EH (cell line): ENCODE measurements at regions not wholly inside any gene's neighbourhood (a gene's known extent, or its start where the extent isn't known, plus 50 kb on each side); places are given as distances from the start of the nearest gene placed in this dataset.

Experiments used
- DNase-seq: peaks from one replicate; pipeline ENCODE4 v3.0.0-alpha.2; 2015; ENCODE audit warnings: low read depth

DNA sequence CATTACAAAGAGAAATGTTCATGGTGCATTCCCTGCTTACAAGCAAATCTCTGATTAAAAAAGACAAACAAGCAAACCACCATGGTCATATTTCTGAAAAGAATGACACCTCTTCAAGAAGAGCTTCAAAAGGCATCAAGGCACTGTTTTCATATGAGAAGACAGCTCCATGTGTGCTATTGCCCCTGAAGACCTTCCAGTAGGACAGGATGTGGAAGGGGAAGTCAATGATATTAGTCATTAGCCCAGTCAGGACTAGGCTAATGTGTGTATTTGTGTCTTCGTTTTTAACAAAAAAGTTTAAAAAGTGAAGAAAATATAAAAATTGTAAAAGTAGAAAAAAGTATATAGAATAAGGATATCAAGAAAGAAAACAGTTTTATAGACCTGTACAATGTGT, 534.7 kb upstream of the ARGLU1 start:
- no peak for DNase-seq

DNA sequence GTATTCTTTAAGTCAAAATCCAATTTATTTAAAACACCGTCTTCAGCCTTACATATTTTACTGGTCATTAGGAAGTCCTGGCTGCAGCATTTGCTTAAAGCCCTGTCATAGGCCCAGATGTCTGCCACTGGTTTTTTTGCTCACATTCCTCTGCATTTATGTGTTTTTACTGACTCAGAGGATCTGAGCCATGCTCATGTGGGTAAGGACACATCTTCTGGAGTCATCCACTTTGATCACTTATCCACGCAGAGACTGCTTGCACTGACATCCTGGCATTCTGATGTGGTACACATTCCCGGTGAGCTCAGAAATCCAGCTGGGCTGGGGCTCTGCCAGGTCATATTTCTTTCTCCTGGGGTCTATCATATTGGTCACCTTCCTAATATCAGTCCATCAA, 531.7 kb upstream of the ARGLU1 start:
- DNase-seq = peak; percentile 59

DNA sequence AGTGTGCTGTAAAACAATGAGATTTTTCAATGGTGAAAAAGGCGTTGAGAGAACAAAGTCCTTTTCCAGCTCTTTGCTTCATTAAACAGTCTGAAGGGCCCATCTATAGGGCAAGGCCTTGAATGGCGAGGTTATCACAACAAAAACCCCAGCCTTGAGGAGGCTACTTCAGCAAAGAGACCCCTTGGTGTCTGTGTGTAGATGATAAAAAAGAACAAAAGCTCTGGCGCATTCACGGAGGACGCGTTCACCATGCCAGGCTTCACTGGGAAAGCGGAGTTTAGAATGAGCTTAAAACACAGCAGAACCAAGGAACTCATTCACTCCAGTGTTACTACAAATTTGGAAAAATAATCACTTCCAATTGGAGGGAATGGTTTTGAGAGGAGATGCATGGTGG, 530.0 kb upstream of the ARGLU1 start:
- DNase-seq = no peak

DNA sequence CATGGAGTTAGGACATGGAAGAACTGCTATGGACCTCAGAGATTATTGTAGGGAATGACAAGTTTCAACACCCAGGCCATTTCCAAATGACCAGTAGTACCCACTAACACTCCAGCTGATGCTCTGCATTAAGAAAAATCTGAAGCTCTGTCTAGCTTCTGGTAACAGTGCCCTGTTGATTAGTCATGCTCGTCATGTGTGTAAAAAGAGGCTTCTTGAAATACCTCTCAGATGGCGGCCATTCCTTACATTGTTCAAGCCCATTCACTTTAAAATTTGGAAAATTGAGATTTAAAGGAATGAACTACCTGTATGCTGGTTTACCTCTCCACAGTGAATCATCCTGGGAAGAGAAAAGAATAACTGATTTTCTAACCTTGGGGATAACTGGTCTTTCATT, 527.9 kb upstream of the ARGLU1 start:
- no peak for DNase-seq

DNA sequence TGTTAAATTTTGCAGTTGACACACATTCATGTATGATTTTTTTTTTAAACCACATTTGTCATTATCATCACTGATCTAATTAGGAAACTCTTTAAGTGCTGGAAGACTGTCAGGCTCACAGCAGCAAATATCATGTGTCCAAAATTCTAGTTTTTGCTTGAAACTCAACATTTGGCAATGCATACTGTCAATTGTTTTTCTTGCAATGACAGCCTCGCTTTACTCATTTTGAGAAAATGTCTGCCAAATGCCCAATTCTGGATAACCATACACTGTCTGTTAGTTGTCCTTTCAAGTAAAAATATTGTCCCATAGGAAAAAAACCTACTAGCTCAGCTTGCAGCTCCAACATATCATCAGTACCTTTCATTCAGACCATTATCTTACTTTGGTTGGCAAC, 523.9 kb upstream of the ARGLU1 start:
- no peak for DNase-seq

DNA sequence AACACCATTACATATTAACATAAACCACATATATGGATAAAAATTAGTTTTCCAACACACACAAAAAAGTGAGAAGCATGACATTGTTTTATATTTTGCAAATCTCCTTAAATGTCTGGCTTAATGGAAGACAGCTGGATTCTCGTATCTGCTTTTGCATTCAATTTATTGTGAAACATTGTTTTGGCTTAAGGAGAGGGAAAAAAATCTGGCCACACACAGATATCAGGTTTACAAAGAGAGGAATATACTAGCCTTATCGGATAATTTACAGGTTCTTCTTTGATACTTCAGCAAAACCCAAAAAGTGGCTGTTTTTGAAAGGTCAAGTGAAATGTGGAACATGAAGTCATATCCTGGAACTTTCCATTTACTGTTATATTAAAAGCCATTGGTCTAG, 523.5 kb upstream of the ARGLU1 start:
- DNase-seq = no peak

DNA sequence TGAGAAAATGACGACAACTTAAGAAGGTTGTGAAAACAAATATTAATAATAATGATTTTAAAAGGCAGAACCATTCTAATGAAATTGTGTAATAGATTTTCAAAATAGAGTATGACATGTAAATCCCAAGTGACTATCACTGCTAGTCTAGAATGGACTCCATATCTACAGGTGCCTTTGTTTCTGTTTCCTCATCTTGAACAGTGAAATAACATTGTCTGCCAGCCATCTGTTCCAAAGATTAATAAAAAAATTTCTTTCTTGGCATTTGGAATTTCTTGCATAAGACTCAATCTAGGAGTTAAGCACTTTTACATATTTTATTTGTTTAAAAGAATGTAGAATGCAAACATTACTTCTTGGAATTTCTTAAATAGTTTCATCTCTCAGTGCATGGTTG, 520.1 kb upstream of the ARGLU1 start:
- no peak for DNase-seq

DNA sequence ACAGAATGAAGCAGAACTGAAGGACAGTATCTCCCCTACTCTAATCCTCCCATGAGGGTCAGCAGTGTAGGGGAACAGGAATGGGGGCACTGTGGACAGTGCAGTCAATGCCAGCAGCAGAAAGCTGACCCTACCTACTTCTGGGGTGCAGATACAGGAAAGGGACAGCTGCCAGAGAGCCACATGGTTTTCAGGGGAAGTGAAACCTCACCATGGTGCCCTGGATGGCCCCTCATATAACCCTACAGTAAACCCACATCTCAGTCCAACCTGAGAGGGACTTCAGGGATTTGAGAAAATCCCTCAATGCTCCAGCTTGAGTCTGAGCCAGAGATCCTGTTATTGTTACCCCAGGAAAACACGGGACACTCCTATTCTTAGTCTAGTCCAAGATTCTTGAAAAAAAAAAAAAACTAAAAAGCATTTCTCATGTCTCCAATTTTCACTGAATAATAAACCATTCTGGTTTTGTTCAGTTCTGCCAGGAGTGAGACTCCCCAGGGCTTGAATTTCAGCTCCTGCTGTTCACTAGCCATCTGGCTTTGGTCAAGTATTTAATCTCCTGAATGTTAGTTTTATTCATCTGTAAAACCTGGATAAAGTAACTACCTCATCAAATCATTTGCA, 511.6 kb upstream of the ARGLU1 start:
- no peak for DNase-seq

DNA sequence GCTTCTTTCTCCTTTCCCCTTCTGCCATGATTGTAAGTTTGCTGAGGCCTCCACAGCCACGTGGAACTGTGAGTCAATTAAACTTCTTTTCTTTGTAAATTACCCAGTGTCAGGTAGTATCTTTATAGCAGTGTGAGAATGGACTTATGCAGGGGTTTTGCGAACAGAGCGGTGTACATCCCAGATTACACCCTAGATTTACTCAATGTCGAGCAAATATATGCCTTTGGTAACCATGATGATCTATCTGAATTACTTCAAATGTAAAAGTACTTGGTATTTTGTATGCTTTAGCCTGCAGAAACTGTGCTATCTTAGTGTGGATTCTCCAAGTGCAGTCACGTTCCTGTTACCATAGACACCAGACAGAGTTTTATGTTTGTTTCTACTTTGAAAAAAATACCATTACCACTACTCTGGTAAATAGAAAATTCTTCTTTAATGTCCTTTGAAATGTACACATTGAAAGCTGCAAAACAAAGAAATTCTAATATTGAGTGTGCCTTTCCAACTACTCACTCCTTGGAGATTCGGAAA, 510.4 kb upstream of the ARGLU1 start:
- DNase-seq = no peak

DNA sequence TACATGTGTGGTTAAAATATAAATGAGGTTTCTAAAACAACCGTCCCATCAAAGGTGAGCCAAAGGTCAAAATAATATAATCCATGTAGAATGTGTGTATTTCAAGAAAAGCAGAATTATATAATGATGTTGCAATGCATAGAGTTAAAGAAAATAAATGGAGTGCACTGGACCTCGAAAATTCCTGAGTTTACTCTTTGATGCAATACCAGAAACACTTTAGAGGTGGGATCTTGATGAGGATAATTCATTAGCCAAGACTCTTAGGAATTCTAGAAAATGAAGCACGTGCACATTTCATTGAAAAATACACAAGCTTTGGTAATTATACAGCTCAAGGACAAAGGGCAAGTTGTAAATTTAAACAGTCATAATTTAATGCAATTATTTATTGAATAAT, 508.9 kb upstream of the ARGLU1 start:
- no peak for DNase-seq

DNA sequence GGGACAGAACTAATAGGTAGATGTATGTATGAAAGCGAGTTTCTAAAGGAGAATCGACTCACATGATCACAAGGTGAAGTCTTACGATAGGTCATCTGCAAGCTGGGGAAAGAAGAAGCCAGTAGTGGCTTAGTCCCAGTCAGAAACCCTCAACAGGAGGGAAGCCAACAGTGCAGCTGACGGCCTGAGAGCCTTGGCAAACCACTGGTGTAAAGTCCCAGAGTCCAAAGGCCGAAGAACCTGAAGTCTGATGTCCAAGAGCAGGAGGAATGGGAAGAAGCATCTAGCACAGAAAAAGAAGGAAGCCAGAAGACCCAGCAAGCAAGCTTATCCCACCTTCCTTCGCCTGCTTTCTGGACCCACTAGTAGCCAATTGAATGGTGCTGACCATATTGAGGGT, 507.6 kb upstream of the ARGLU1 start:
- no peak for DNase-seq

DNA sequence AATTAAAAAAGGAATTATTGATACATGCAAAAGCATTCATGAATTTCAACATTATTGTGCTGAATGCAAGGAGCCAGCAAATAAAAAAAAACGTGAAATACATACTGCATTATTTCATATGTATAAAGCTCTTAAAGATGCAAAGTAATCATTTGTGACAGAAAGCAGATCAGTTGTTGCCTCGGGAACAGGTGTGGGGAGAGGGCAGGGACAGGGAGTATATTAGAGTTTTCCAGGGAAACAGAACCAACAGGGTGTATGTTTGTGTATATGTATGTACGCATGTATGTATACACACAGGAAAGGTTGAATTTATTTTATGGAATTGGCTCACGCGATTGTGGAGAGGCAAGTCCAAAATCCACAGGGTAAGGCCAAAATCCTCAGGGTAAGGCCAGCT, 502.9 kb upstream of the ARGLU1 start:
- no peak for DNase-seq

DNA sequence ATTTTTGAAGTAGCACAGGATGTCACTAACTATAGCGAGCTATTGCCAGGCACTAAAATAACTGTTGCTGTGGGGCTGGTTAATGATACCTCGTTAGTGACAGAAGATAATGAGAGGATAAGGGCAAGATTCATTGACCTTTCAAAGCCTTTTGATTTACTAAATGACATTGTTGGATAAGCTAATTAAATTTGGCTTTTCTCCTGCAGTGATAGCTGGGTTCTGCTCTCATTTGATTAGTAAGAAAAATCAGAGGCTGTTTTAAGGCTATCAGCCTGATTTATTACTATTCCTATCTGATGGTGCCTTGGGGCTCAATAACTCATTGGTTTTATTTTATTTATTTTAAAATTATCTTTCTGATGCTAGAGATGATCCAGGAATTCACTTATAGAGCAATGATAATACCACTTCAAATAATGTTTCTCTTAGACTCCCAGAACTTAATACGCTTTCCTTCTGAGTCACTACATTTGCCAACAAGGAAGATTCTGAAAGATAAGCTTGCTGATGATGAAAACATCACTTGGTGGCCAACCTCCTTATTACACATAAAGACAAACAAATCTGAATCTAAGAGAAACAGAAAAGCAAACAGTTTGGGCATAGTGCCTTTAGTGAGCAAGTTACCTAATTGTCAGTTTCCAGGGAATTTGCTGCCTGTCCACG, 501.3 kb upstream of the ARGLU1 start:
- peak; percentile 1 for DNase-seq

DNA sequence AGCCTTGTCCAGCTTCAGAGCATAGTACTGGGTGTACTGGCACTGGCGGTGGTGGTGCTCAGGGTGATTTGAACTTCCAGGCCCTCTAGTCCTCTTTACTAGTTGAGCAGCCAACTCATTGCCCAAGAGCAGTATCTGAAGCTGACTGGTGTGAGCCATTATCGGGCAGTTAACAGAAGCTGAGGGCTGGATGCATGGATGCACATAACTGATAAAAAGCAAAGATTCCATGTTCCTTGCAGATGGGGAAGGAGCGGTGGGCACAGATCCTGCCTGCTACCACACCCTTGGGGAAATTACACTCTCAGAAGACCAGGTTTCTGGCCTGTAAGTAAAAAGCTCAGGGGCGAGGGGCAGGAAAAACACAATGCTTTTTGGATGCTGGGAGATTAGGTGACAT, 499.4 kb upstream of the ARGLU1 start:
- DNase-seq = no peak

DNA sequence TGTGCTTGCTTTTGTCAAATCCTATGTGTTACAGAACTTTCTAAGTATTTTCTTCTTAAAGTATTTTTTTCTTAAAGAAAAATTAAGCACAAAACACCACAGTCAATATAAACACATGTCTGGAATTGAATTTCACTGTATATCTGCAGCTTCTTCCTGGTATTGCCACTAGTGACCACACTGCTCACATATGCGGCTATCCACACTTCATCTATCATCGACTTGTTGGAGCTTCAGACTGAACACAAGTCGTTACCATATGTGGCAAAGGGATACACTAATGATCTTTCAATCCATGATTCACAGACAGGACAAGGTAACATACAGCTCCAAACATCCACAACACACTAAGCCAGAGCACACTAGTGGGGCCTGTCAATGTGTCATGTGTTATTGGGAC, 498.4 kb upstream of the ARGLU1 start:
- DNase-seq = no peak

DNA sequence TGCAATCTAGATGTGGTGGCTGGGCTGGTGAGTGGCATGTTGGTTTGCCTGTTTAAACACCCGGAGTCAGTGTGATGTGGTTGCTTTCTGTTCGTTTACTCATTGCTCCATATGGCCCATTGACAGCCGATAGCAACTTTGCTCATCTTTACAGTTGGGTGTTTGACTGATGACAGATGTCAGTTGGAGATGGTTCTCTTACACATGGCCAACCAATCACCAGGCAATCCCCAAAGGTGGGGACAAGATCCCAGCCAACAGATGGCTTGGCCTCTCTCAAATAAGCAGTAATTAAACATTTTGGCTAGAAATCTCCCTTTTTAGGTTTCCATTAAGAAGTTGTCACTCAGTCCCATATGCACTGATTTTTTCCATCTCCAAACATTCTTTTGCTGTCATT, 497.1 kb upstream of the ARGLU1 start:
- DNase-seq = no peak

DNA sequence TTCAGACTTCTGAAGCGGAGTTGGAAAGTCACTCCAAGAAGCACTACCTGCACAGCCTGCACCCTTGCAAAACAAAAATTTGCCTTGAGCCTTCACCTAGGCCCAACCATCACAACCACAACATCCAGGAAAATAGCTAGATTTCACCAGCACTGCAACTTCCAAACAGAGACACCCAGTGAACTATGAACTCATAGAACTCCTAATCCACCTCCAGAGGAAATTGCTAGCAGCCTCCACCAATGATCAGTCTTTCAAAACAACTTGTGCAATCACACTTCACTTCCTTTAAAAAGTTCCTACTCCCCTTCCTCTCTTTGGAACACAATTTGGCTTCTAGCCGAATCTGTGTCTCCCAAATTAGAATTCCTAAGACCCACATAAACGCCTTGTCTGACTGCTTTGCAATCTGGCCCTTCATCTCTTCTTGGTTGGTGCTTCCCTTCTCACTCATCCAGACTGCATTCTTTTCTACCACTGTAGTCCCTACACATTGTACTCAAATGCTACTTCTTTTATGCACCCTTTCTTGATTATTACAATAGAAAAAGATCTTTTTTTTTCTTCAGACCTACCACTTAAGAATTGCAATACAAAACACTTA, 489.2 kb upstream of the ARGLU1 start:
- no peak for DNase-seq

DNA sequence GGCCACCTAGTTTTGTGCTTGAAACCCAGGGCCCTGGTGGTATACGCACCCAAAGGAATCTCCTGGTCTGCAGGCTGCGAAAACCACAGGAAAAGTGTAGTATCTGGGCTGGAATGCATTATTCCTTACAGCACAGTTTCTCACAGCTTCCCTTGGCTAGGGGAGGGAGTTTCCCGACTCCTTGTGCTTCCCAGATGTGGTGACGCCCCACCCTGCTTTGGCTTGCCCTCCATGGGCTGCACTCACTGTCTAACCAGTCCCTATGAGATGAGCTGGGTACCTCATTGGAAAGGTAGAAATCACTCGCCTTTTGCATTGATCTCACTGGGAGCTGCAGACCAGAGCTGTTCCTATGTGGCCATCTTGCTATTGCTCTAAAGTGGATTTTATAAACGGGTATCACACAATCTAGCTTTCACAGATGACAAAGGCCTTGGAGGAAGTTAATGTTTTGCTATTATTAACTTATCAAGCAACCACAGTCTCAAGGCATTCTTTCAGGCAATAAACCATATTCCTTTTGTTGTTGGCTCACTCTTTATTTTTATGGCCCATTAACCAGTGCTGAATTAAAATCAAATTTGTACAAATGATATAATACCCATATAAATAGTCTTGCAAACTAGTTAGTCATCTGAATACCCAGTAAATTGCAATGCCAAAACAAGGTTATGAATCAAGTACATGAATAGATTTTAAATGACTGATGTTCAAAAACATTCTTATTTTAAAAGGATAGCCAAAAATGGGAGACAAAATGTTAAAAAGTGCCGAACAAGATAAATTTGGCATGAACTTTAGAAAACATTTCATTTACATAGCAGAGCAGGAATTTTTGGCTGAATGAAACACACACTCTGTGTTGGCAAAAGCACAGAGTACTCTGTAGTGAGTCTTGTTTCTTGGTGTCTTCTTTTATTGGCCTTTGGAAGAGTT, 475.4 kb upstream of the ARGLU1 start:
- peak; percentile 62 for DNase-seq

DNA sequence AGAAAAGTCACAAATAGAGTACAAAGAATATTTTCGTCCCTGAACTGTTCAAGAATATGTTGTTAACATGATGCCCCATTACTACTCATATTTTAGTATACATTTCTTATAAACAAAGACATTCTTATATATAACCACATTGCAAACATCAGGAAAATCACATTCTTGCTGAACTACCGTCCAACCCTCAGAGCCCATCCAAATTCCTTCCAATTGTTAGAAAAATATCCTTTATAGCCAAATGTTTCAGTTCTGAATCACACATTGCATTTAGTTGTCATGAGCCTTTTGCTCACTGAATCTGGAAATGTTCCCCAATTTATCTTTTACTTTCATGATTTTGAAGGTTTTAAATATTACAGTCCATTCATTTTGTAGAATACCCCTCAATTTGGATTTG, 467.8 kb upstream of the ARGLU1 start:
- peak; percentile 57 for DNase-seq

DNA sequence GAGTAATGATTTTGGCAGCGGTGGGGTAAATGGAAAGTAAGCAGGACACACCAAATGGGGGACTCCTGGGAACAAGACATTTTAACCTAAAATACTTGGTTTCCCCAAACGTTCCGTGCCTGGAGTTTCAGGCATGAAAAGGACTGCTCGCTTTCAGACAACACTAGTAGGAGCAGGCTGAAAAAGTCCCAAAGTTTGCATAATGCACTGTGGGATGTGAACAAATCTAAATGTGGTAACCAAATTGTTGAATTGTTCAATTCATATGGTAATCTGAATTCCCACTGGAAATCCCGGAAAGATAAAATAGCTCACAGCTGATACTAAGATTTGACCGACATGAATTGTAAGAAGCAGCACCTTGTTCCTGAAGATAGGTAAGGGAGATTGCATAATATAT, 467.2 kb upstream of the ARGLU1 start:
- DNase-seq = no peak

DNA sequence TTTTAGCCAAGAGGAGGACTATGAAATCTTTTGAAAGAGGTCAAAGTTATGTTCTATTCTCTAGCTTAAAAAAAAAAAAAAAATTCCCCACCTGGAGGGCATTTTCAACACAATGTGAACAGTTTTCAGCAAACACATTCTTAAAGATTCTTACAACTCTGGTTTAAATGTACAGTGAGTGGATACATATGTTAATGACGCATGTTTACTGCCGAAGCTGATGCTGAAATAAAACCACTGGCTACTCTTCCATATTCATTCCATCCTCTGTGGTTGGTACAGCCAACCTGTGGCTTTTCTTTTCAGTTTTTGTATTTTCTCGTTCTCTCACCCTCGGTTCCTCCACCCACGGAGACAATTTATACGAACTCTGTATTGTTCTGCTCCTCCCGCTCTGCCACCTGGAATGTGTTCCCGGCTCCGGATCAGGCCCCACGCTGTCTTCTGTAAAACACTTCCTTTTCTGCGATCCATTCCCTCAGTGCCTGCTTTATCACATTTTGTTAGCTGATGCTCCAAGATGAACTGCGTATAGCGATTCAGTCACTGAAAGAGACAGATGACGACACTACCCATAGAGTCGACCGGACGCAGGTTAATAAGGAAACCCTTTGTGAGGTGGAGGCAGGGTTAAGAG, 466.4 kb upstream of the ARGLU1 start:
- DNase-seq = no peak

DNA sequence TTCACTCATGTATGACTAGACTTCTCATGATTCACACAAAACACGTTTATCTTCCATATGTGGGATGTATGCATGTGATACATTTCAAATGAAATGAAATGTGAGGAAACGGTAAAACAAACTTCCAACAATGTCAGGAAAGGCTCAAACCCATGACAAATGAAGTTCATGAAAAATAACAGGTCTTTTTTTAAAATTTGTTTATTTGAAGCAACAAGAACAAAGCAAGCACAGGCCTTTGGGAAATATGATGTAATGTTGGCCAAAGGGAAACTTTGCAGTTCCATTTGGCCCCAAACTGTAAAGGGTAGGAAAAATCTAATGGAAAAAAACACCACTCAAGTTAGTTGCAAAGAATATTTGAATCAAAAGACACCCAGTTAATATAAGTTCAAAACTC, 463.8 kb upstream of the ARGLU1 start:
- no peak for DNase-seq
